ENCODE measurements at regions not wholly inside any gene's neighbourhood (a gene's known extent, or its start where the extent isn't known, plus 50 kb on each side); places are given as distances from the start of the nearest gene placed in this dataset.

DNA sequence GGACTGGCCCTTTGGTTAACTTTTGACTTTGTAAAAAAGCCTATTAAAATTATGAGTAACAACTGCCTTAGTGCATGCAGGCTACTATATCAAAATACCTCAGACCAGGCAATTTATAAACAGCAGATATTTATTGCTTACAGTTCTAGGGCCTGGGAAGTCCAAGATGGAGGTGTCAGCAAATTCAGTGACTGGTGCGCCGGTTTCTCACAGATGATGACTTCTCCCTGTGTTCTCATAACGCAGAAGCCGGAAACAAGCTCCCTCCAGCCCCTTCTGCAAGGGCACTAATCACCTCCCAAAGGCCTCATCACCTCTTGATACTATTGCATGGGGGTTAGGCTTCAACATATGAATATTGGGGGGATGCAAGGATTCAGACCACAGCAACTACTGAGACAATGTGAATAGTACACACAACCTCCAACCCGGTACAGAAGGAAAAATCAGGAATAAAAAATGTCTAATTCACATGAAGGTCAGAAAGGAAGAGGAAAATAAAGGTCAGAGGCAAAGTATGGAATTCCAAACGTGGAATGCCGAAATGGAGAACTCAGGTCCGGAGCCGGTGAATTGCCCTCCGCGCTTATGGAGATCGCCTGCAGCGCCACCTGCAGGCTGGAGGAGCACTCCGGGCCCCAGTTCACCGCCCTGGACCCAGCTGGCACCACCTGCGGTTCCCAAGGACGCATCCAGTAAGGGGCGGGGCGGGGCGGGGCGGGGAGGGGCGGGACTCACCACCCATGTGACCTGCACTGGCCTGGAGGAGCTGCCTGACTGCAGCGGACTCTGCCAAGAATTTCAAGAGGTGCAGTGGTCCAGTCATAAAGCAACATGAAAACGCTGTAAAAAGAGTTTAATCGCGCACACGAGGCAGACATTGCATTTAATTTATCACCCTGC lies 203.4 kb downstream of the KIF26A start:
- peak; percentile 87 for DNase-seq
- H3K9me3 ChIP-seq: peaks cover 0 to 5% of the 10 kb centered on the region in 2 donors
- no peaks in the 10 kb centered on the region for H3K36me3 ChIP-seq
- H3K27me3 ChIP-seq: peaks cover 27% of the 10 kb centered on the region
- no peak for TF ChIP-seq POLR2A (IDR thresholded peaks at IDR 0.05)
- no peak for TF ChIP-seq POLR2AphosphoS5 (IDR thresholded peaks at IDR 0.05)
- TF ChIP-seq, protein P1, sequence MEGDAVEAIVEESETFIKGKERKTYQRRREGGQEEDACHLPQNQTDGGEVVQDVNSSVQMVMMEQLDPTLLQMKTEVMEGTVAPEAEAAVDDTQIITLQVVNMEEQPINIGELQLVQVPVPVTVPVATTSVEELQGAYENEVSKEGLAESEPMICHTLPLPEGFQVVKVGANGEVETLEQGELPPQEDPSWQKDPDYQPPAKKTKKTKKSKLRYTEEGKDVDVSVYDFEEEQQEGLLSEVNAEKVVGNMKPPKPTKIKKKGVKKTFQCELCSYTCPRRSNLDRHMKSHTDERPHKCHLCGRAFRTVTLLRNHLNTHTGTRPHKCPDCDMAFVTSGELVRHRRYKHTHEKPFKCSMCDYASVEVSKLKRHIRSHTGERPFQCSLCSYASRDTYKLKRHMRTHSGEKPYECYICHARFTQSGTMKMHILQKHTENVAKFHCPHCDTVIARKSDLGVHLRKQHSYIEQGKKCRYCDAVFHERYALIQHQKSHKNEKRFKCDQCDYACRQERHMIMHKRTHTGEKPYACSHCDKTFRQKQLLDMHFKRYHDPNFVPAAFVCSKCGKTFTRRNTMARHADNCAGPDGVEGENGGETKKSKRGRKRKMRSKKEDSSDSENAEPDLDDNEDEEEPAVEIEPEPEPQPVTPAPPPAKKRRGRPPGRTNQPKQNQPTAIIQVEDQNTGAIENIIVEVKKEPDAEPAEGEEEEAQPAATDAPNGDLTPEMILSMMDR (IDR thresholded peaks at IDR 0.05): peak; percentile 48 to 84 (median 68)
- TF ChIP-seq EP300 (IDR thresholded peaks at IDR 0.05; ENCODE audit: low read depth): no peak
- intact Hi-C loops (cut with DNase I; ENCODE audit: low total_unique reads) (loop anchor here (10.0 kb wide), 1 partner anchor 187 kb away; no protein-coding TSS in a partner anchor), in situ Hi-C loops (cut with MboI; ENCODE audit: low pct_ligation_motif_present in 1 of 4, low pct_unique_long_range_greater_than_20kb in 1 of 4, low sequenced_read_pairs in 3 of 4) (no loop called here)
- H3K4me1 ChIP-seq: peaks cover 5 to 7% (median 6%) of the 10 kb centered on the region in 4 donors
- no peak overlapping the region for H3K4me3 ChIP-seq
- WGBS, 2 donors (ENCODE audit: low coverage in 1 of 2): 34% methylated on average over 10 to 24 of the region's 27 CpGs
- H3K27ac ChIP-seq: no peak overlapping the region

DNA sequence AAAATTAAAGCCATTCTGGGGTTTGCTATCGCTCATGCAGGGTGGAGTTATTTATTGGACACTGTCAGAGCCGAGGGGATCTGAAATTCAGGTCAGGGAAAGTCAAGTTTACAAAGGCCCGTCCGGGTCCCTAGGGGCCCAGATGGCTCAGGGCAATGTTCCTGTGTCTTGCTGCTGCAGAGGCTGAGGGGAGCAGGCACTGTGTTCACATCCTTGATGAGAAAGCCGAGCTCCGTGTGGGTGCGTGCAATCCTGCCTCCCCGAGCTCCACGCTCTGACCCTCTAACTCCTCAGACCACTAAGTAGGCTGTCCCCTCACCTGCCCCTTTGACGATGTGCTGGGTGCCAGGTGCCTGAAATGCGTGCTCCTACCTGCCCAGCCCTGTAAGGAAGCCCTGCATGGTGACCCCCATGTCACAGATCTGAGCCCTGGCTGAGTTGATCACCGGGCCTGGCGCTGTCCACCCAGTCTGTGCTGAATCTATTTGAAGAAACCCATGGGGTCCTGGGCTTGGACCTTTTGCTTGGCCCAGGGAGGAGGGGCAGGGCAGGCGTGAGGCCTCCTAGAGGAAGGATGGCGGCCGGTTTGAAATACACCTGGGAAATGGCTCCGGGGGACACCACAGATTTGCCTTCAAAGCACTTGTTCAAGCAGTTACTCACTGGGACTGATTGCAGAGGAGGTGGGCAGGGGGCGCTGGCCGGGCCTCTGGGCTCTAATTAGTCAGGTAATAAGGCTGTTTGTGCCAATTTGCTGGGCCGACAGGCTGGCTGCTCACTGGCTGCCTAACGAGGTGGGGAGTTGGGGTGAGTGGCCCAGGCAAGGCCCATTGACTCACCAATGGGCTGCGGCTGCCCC lies 204.3 kb downstream of the KIF26A start:
- Histone ChIP-seq H3K27ac (no peak overlapping the region), H3K9me3 (peaks cover 0 to 5% of the 10 kb centered on the region in 2 donors), H3K36me3 (no peaks in the 10 kb centered on the region), H3K4me1 (peaks cover 5 to 7% (median 6%) of the 10 kb centered on the region in 4 donors), H3K4me3 (no peak overlapping the region), H3K27me3 (peaks cover 30% of the 10 kb centered on the region)
- TF ChIP-seq POLR2AphosphoS5 (IDR thresholded peaks at IDR 0.05) (no peak), EP300 (IDR thresholded peaks at IDR 0.05; ENCODE audit: low read depth) (no peak), POLR2A (IDR thresholded peaks at IDR 0.05) (no peak)
- TF ChIP-seq, protein P1 (IDR thresholded peaks at IDR 0.05): no peak
- in situ Hi-C loops (cut with MboI; ENCODE audit: low pct_ligation_motif_present in 1 of 4, low pct_unique_long_range_greater_than_20kb in 1 of 4, low sequenced_read_pairs in 3 of 4) (no loop called here), intact Hi-C loops (cut with DNase I; ENCODE audit: low total_unique reads) (loop anchor here (10.0 kb wide), 1 partner anchor 188 kb away; no protein-coding TSS in a partner anchor)
- DNase-seq: no peak
- WGBS, 2 donors (ENCODE audit: low coverage in 1 of 2): 63% methylated on average over 21 of the region's 22 CpGs; no CpG with 5 or more reads in 1 of the 2 donors

DNA sequence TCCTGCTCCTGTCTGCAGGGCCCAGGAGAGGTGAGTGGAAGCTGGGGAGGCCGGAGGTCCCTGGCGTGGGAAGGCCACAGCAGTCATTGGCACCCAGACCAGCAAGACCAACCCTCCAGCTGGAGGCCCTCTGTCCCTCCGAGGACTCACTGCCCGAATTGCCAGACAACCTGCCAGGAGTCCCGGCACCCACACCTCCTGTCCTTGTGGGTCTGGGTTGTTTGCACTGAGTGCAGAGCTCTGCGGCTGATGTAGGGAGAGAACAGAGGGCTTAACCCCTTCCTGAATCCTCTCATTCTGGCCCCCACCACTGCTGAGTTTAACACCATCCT lies 204.9 kb downstream of the KIF26A start:
- no peak for DNase-seq
- in situ Hi-C loops (cut with MboI; ENCODE audit: low pct_ligation_motif_present in 1 of 4, low pct_unique_long_range_greater_than_20kb in 1 of 4, low sequenced_read_pairs in 3 of 4): no loop called here
- H3K9me3 ChIP-seq: peaks cover 0 to 2% of the 10 kb centered on the region in 2 donors
- H3K4me1 ChIP-seq: peaks cover 5 to 7% (median 6%) of the 10 kb centered on the region in 4 donors
- H3K27me3 ChIP-seq: peaks cover 30% of the 10 kb centered on the region
- no peak overlapping the region for H3K27ac ChIP-seq
- H3K4me3 ChIP-seq: no peak overlapping the region
- TF ChIP-seq, protein P1 (IDR thresholded peaks at IDR 0.05): no peak
- TF ChIP-seq EP300 (IDR thresholded peaks at IDR 0.05; ENCODE audit: low read depth): no peak
- no peaks in the 10 kb centered on the region for H3K36me3 ChIP-seq
- 86% methylated on average over 6 of the region's 6 CpGs; no CpG with 5 or more reads in 1 of the 2 donors for WGBS, 2 donors (ENCODE audit: low coverage in 1 of 2)
- intact Hi-C loops (cut with DNase I; ENCODE audit: low total_unique reads): loop anchor here (10.0 kb wide), 1 partner anchor 188 kb away; no protein-coding TSS in a partner anchor
